Endothelial cell of umbilical vein (primary cell): ENCODE measurements at regions not wholly inside any gene's neighbourhood (a gene's known extent, or its start where the extent isn't known, plus 50 kb on each side); places are given as distances from the start of the nearest gene placed in this dataset.

Experiments used
- BruUV-seq: library from RNA; stranded (reverse); fragments of 400-500 nt; replicated peaks from 2 replicates; lab custom pipeline; 2021; lab: Mats Ljungman, UMichigan
- CTCF ChIA-PET: fragments of 300-600, 350-600 bp; sonication (Branson Sonifier 250); formaldehyde crosslinking; loops from one replicate; lab custom pipeline; 2021; ENCODE audit warnings: antibody characterized with exemption, inconsistent platforms; lab: Charles Lee
- POLR2A ChIA-PET: fragments of 300-600, 350-600 bp; sonication (Branson Sonifier 250); formaldehyde crosslinking; loops from one replicate; lab custom pipeline; 2021; ENCODE audit warnings: antibody characterized with exemption, inconsistent platforms; lab: Charles Lee
- DNase-seq: peaks from one replicate; pipeline ENCODE4 v3.0.0-alpha.2; 2011; ENCODE audit warnings: low read depth, low spot score
- FAIRE-seq: peaks from 2 replicates; lab custom pipeline; 2011; peaks lifted over from hg19 to GRCh38; lab: Jason Lieb, UNC
- H2AFZ ChIP-seq: 2 replicates; pipeline ENCODE4 v1.6.0; 2012; ENCODE audit warnings: low read depth, low read length, control low read depth, inconsistent platforms
- H3K27ac ChIP-seq: 2 replicates; pipeline ENCODE4 v1.5.1; 2011; ENCODE audit warnings: low read depth, mild to moderate bottlenecking, control low read depth, low read length, moderate library complexity; ENCODE audit not compliant: insufficient read depth
- H3K27me3 ChIP-seq, 2 experiments: 2 replicates each; pipeline versions ENCODE4 v1.6.0 to v1.6.1; 2011; ENCODE audit warnings: low read length in 2 of 2, mixed read lengths in 1 of 2; ENCODE audit not compliant: control insufficient read depth in 2 of 2, insufficient read depth in 2 of 2
- H3K36me3 ChIP-seq, 2 experiments: 2 replicates in 1 of 2; 3 replicates in 1 of 2; pipeline ENCODE4 v1.5.1; 2011; ENCODE audit warnings: low read length in 2 of 2, mild to moderate bottlenecking in 1 of 2, moderate library complexity in 1 of 2; ENCODE audit not compliant: control insufficient read depth in 2 of 2, insufficient read depth in 2 of 2; ENCODE audit errors: extremely low read depth in 1 of 2
- H3K4me1 ChIP-seq: 3 replicates; pipeline ENCODE4 v1.5.1; 2011; ENCODE audit warnings: mild to moderate bottlenecking, low read length; ENCODE audit not compliant: control insufficient read depth, insufficient read depth; ENCODE audit errors: extremely low read depth
- H3K4me2 ChIP-seq: 2 replicates; pipeline ENCODE4 v1.6.1; 2011; ENCODE audit warnings: low read length, control low read depth, mixed read lengths; ENCODE audit not compliant: insufficient read depth
- H3K4me3 ChIP-seq, 3 experiments: fragments of 200-600 bp in 1 of 3; sonication (generic), shearing (Covaris generic) in 1 of 3; replicated peaks in 1 of 3; 2 replicates each; pipeline ENCODE4 v1.5.1; 2011 to 2016; ENCODE audit warnings: control low read depth in 3 of 3, low read length in 3 of 3, mild to moderate bottlenecking in 2 of 3, inconsistent platforms in 1 of 3, low read depth in 1 of 3, moderate library complexity in 1 of 3; ENCODE audit not compliant: insufficient read depth in 1 of 3
- H3K79me2 ChIP-seq: 2 replicates; pipeline ENCODE4 v1.6.0; 2012; ENCODE audit warnings: low read length, inconsistent platforms; ENCODE audit not compliant: control insufficient read depth, insufficient read depth
- H3K9ac ChIP-seq: replicated peaks from 2 replicates; pipeline ENCODE3; 2011; ENCODE audit warnings: low read length, control low read depth; ENCODE audit not compliant: insufficient read depth; ENCODE audit errors: extremely low read depth
- H3K9me1 ChIP-seq: replicated peaks from 3 replicates; pipeline ENCODE4 v1.6.0; 2011; ENCODE audit warnings: mild to moderate bottlenecking, low read length; ENCODE audit not compliant: control insufficient read depth, insufficient read depth; ENCODE audit errors: extremely low read depth
- H3K9me3 ChIP-seq: replicated peaks from 2 replicates; pipeline ENCODE4 v1.5.1; 2012; ENCODE audit warnings: low read length, inconsistent platforms; ENCODE audit not compliant: control insufficient read depth, insufficient read depth
- H4K20me1 ChIP-seq: replicated peaks from 2 replicates; pipeline ENCODE3; 2011; ENCODE audit warnings: mild to moderate bottlenecking, low read length; ENCODE audit not compliant: control insufficient read depth, insufficient read depth; ENCODE audit errors: extremely low read depth
- EZH2 ChIP-seq: IDR thresholded peaks from 2 replicates; pipeline ENCODE4 v1.6.1; 2012; ENCODE audit warnings: borderline replicate concordance, low read depth, mild to moderate bottlenecking, moderate library complexity, low read length, inconsistent platforms; ENCODE audit not compliant: severe bottlenecking
- FOS ChIP-seq: IDR thresholded peaks from 2 replicates; pipeline ENCODE4 v1.6.1; 2011; ENCODE audit warnings: mild to moderate bottlenecking, low read length, moderate library complexity, borderline replicate concordance; ENCODE audit not compliant: insufficient read depth
- GATA2 ChIP-seq: IDR thresholded peaks from 2 replicates; pipeline ENCODE4 v1.7.0; 2011; ENCODE audit warnings: low read depth, mild to moderate bottlenecking, moderate library complexity, mixed read lengths, low read length; ENCODE audit not compliant: insufficient read length, insufficient read depth
- JUN ChIP-seq: IDR thresholded peaks from 2 replicates; pipeline ENCODE4 v1.6.1; 2011; ENCODE audit warnings: borderline replicate concordance, low read depth; ENCODE audit not compliant: insufficient read length, insufficient read depth
- MAX ChIP-seq: IDR thresholded peaks from 2 replicates; pipeline ENCODE4 v1.6.1; 2011; ENCODE audit not compliant: insufficient read depth, insufficient read length
- MYC ChIP-seq: IDR thresholded peaks from one replicate; pipeline ENCODE4 v1.6.1; 2011; ENCODE audit warnings: mild to moderate bottlenecking, low read depth, low read length
- POLR2A ChIP-seq: IDR thresholded peaks from 2 replicates; pipeline ENCODE4 v1.6.1; 2012; ENCODE audit warnings: low read depth, mild to moderate bottlenecking, control low read depth, low read length
- POLR2AphosphoS5 ChIP-seq: IDR thresholded peaks from 2 replicates; pipeline ENCODE4 v1.6.1; 2012; ENCODE audit warnings: low read depth, mild to moderate bottlenecking, control low read depth, low read length, moderate library complexity; ENCODE audit not compliant: insufficient read depth
- dilution Hi-C: fragments of 300-500 bp; cut with MboI; formaldehyde crosslinking; loops from one replicate; pipeline ENCODE4 v1.15.0; 2019; ENCODE audit warnings: low sequenced_read_pairs; ENCODE audit not compliant: extremely low pct_ligation_motif_present
- intact Hi-C: fragments of 100-400 bp; cut with micrococcal nuclease; formaldehyde crosslinking; loops from one replicate; pipeline ENCODE4 v1.10.0; 2022
- TF ChIP-seq, protein P1 (sequence below), 2 donors: IDR thresholded peaks; 1 replicate in 1 of 2; 2 replicates in 1 of 2; pipeline ENCODE4 v1.5.1; 2011; ENCODE audit warnings: low read length in 2 of 2, mild to moderate bottlenecking in 2 of 2, moderate library complexity in 2 of 2, control low read depth in 1 of 2, inconsistent platforms in 1 of 2, low read depth in 1 of 2; ENCODE audit not compliant: insufficient read depth in 1 of 2; ENCODE audit errors: extremely low read depth in 1 of 2

DNA sequence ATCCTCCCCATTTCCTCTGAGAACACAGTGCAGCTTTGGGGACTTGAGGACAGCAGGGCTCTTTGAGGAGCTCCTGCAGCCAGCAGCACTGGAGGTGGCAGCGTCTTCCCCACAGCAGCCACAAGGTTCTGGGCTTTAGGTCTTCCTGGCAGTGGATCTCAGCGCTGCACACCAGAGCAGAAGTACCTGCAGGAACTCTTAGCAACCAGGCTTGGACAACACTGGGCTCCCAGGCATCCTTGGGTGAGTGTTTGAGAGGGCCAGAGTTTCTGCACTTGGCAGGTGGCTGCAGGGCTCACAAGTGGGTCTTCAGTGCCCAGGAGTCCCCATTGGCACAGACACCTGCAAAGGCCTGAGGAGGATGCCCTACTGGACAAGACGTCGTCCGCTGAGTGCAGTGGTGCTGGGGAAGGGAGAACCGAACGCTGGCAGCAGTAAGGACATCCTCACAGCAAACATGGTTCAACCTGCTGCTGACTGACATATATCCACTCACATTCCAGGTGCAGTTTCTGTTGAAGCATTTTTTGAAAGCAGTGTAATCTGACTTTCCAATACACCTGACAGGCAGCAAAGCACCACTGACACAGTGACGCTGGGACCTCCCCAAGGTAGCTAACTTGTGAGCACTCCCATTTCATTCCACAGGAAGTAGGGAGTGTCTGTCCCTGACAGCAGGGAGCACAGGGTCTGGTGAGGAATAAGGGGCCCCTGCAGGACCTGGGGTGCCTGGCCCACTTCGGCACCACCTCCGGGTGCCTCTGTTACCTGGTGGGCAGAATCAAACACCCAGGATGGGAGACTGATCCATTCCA lies 149.9 kb upstream of the COPS8 start:
- H2AFZ ChIP-seq, result no peak overlapping the region
- no peaks in the 10 kb centered on the region for H3K79me2 ChIP-seq
- DNase-seq (no peak), FAIRE-seq (no peak)
- H3K9me3 ChIP-seq, result no peaks in the 10 kb centered on the region
- TF ChIP-seq MAX (no peak), MYC (no peak), POLR2AphosphoS5 (no peak), GATA2 (no peak), FOS (no peak), POLR2A (no peak), JUN (no peak), EZH2 (no peak)
- TF ChIP-seq, protein P1, sequence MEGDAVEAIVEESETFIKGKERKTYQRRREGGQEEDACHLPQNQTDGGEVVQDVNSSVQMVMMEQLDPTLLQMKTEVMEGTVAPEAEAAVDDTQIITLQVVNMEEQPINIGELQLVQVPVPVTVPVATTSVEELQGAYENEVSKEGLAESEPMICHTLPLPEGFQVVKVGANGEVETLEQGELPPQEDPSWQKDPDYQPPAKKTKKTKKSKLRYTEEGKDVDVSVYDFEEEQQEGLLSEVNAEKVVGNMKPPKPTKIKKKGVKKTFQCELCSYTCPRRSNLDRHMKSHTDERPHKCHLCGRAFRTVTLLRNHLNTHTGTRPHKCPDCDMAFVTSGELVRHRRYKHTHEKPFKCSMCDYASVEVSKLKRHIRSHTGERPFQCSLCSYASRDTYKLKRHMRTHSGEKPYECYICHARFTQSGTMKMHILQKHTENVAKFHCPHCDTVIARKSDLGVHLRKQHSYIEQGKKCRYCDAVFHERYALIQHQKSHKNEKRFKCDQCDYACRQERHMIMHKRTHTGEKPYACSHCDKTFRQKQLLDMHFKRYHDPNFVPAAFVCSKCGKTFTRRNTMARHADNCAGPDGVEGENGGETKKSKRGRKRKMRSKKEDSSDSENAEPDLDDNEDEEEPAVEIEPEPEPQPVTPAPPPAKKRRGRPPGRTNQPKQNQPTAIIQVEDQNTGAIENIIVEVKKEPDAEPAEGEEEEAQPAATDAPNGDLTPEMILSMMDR (IDR thresholded peaks at IDR 0.05; ENCODE audit: extremely low read depth in 1 of 2, insufficient read depth in 1 of 2, low read depth in 1 of 2, low read length in 2 of 2), result no peak
- H4K20me1 ChIP-seq, result no peaks in the 10 kb centered on the region
- H3K9me1 ChIP-seq, result no peaks in the 10 kb centered on the region
- H3K4me1 ChIP-seq, result peaks cover 4% of the 10 kb centered on the region
- intact Hi-C loops (no loop called here), dilution Hi-C loops (no loop called here)
- H3K27me3 ChIP-seq, result no peaks in the 10 kb centered on the region
- H3K9ac ChIP-seq, result no peak overlapping the region
- no peak overlapping the region for H3K4me2 ChIP-seq
- CTCF ChIA-PET, result interaction anchor here (1.6 kb wide), 1 partner anchor 47 kb away, joined by 3 read pairs; no protein-coding TSS in a partner anchor
- H3K27ac ChIP-seq, result no peak overlapping the region
- no peak overlapping the region for H3K4me3 ChIP-seq
- H3K36me3 ChIP-seq, result no peaks in the 10 kb centered on the region
- no TSS peak for BruUV-seq
- POLR2A ChIA-PET, result no interaction called here
